ENCODE measurements at regions not wholly inside any gene's neighbourhood (a gene's known extent, or its start where the extent isn't known, plus 50 kb on each side); places are given as distances from the start of the nearest gene placed in this dataset.

DNA sequence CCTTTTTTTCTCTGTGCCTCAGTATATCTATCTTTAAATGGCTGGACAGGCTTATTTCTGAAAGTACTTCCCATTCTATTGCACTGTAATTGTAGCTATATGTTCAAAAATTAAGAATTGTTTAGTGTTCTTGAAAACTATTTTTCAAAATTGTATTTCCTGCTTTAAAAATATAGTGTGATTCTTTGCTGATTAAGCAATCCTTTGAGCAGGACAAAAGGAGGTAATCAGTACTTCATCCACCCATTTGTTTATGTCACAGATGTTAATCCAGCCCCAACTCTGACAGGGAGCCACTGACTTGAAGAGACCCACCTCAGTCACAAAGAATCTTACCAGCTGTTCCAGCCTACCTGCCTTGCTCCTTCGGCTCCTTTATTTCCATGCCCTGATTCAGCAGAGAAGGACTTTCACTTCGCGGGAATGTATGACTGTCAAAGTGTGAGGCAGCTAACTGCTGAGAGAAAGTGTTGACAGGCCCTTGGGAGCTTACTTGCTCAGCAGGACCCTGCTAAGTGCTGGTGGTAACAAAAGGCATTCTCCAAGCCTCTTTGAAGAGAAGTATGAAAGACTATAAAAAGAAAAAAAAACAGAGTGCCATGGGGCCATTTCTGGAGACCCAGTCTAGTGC lies 393.3 kb upstream of the CYRIA start:
- intact Hi-C loops (cut with DNase I; ENCODE audit: low total_unique reads) = no loop called here
- no peaks in the 10 kb centered on the region for H3K4me1 ChIP-seq
- H3K4me3 ChIP-seq = no peak overlapping the region
- no peak for TF ChIP-seq POLR2A (IDR thresholded peaks at IDR 0.05)
- TF ChIP-seq, protein P1, sequence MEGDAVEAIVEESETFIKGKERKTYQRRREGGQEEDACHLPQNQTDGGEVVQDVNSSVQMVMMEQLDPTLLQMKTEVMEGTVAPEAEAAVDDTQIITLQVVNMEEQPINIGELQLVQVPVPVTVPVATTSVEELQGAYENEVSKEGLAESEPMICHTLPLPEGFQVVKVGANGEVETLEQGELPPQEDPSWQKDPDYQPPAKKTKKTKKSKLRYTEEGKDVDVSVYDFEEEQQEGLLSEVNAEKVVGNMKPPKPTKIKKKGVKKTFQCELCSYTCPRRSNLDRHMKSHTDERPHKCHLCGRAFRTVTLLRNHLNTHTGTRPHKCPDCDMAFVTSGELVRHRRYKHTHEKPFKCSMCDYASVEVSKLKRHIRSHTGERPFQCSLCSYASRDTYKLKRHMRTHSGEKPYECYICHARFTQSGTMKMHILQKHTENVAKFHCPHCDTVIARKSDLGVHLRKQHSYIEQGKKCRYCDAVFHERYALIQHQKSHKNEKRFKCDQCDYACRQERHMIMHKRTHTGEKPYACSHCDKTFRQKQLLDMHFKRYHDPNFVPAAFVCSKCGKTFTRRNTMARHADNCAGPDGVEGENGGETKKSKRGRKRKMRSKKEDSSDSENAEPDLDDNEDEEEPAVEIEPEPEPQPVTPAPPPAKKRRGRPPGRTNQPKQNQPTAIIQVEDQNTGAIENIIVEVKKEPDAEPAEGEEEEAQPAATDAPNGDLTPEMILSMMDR (IDR thresholded peaks at IDR 0.05) = no peak
- TF ChIP-seq POLR2AphosphoS5 (IDR thresholded peaks at IDR 0.05) = no peak
- H3K36me3 ChIP-seq = no peaks in the 10 kb centered on the region
- H3K27me3 ChIP-seq = no peaks in the 10 kb centered on the region
- H3K27ac ChIP-seq = no peak overlapping the region
- H3K9me3 ChIP-seq = no peaks in the 10 kb centered on the region
- DNase-seq (ENCODE audit: low spot score in 2 of 2) = no peak

DNA sequence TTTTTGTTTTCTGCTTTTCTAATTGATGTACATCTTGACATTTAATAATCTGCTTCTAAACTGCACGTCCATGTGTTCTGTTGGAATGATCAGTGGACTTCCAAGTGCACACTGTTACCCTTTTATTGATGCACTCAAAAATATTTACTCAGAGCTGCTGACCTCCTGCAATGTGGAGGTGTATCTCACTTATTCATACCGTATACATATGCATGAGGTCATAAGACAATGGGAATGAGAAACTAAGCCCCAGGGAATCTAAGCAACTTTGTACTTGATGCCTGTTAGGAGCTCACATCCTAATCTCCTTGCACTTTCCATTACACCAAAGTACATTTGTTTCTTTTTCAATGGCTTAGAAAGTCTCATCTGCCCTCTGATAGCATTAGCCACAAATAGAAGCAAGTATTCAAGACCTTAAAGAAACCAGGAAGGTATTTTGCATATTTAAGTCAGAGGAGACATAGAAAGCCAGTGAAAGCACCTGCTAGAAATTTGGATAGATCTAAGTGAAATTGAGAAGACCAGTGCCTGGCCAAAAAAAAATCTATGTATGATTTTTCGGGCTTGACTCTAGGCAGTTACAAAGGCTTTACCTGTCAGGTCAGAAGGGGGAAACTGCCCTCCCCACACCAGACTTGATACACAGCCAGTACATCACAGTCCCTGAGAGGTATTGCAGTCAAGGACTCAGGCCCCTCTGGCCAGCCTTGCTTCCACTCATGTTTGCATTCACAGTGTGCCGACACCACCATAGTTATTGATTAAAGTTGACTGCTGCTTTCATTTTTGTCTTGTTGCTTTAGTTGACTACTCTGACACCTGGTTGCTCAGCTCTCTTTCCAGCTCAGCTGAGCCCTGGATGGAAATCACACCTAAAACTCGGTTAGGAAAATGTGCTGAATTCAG lies 391.7 kb upstream of the CYRIA start:
- H3K27ac ChIP-seq = no peak overlapping the region
- no peak overlapping the region for H3K4me3 ChIP-seq
- TF ChIP-seq POLR2AphosphoS5 (IDR thresholded peaks at IDR 0.05) (no peak), POLR2A (IDR thresholded peaks at IDR 0.05) (no peak)
- TF ChIP-seq, protein P1 (IDR thresholded peaks at IDR 0.05) = no peak
- intact Hi-C loops (cut with DNase I; ENCODE audit: low total_unique reads) = no loop called here
- H3K36me3 ChIP-seq = no peaks in the 10 kb centered on the region
- DNase-seq (ENCODE audit: low spot score in 2 of 2) = no peak
- no peaks in the 10 kb centered on the region for H3K27me3 ChIP-seq
- H3K4me1 ChIP-seq = no peaks in the 10 kb centered on the region
- H3K9me3 ChIP-seq = no peaks in the 10 kb centered on the region

DNA sequence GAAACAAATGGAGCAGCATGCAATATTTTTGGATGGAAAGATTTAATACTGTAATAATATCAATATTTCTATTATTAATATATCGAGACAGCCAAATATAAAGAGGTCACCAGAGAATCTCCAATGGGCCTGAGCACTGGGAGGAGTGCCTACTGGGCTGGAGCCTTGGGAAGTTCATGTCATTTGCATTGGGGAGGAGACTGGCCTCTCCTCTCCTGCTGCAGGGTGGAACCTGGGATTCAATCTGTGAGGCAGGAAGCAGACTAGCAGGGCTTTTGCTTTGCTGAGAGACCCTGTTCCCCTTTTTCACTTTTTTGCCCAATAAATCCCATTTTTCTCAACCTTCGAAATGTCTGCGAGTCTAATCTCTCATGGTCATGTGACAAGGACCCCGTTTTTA lies 390.6 kb upstream of the CYRIA start:
- no peak for DNase-seq (ENCODE audit: low spot score in 2 of 2)
- TF ChIP-seq, protein P1 (IDR thresholded peaks at IDR 0.05) = no peak
- TF ChIP-seq POLR2A (IDR thresholded peaks at IDR 0.05) (no peak), POLR2AphosphoS5 (IDR thresholded peaks at IDR 0.05) (no peak)
- intact Hi-C loops (cut with DNase I; ENCODE audit: low total_unique reads) = no loop called here

DNA sequence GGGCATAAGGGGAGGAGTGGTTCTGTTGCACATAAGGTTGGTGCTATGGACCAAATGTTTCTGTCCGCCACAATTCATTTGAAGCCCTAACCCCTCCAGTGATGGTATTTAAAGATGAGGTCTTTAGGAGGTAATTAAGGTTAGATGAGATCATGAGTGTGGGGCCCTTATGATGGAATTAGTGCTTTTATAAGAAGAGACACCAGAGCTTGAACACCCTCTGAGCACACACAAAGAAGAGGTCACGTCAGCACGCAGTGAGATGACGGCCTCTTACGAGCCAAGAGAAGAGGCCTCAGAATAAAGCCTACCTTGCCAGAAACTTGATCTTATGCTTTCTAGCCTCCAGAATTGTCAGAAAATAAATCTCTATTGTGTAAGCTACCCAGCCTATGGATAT lies 386.4 kb upstream of the CYRIA start:
- Histone ChIP-seq H3K27ac (no peak overlapping the region), H3K4me1 (no peaks in the 10 kb centered on the region), H3K36me3 (no peaks in the 10 kb centered on the region), H3K4me3 (no peak overlapping the region), H3K27me3 (no peaks in the 10 kb centered on the region), H3K9me3 (no peaks in the 10 kb centered on the region)
- TF ChIP-seq POLR2A (IDR thresholded peaks at IDR 0.05) (no peak), POLR2AphosphoS5 (IDR thresholded peaks at IDR 0.05) (no peak)
- TF ChIP-seq, protein P1 (IDR thresholded peaks at IDR 0.05) = no peak
- DNase-seq (ENCODE audit: low spot score in 2 of 2) = no peak
- intact Hi-C loops (cut with DNase I; ENCODE audit: low total_unique reads) = no loop called here

More for the DNA sequence above, 390.6 kb upstream of the CYRIA start:
- H3K9me3 ChIP-seq = no peaks in the 10 kb centered on the region
- H3K36me3 ChIP-seq = no peaks in the 10 kb centered on the region
- no peaks in the 10 kb centered on the region for H3K4me1 ChIP-seq
- H3K27ac ChIP-seq = no peak overlapping the region
- no peak overlapping the region for H3K4me3 ChIP-seq
- no peaks in the 10 kb centered on the region for H3K27me3 ChIP-seq

DNA sequence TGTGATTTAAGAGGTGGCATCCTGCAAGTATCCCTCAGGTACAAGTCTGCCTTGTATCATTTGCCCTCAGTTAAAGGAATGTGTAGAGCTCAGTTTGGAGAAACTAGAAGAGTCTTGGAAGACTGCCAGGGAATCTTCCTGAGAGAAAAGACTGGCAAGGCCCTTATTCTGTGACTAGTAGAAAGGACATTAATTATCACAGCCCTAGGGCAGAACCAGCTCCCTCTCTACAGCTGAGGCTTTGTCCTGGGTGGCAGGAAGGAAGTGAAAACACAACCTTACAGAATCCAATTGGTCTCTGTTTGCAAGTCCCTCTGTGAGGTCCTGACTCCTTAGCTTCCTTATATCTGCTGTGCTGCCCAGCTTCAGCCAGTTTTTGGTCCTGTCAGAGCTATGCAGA lies 385.9 kb upstream of the CYRIA start:
- intact Hi-C loops (cut with DNase I; ENCODE audit: low total_unique reads) = no loop called here
- H3K27ac ChIP-seq = no peak overlapping the region
- H3K4me3 ChIP-seq = no peak overlapping the region
- TF ChIP-seq, protein P1 (IDR thresholded peaks at IDR 0.05) = no peak
- TF ChIP-seq POLR2A (IDR thresholded peaks at IDR 0.05) (no peak), POLR2AphosphoS5 (IDR thresholded peaks at IDR 0.05) (no peak)
- no peaks in the 10 kb centered on the region for H3K27me3 ChIP-seq
- H3K36me3 ChIP-seq = no peaks in the 10 kb centered on the region
- DNase-seq (ENCODE audit: low spot score in 2 of 2) = no peak
- H3K9me3 ChIP-seq = no peaks in the 10 kb centered on the region
- no peaks in the 10 kb centered on the region for H3K4me1 ChIP-seq
